Medulla oblongata (tissue), 1 donor: ENCODE measurements at regions not wholly inside any gene's neighbourhood (a gene's known extent, or its start where the extent isn't known, plus 50 kb on each side); places are given as distances from the start of the nearest gene placed in this dataset.
"Not testable (repeated sequence)": the region's sequence is repeated elsewhere in the genome, so short reads cannot be mapped to it uniquely, and the experiment has no call there.

Experiments
- DNase-seq: peaks from one replicate; pipeline ENCODE4 v3.0.0-alpha.2; 2015; ENCODE audit errors: extremely low spot score

DNA sequence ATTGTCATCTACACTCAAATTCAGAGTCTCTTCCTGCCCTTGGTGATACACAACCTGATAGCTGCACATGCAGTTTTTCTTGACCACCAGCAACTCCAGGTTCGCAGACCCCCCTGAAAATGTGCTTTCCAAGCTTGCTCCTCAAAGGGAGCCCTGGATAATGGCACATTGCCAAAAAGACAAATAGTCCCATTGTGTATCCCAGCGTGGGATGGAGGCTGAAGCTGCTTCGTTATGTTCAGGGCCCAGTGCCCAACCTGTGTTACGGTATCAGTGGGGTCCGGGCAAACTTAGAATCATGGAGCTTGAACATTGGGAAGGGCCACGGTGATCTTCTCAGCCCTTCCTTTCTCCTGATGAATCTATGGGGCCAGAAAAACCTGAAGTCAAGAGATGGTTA lies 173.0 kb downstream of the TEX29 start:
- DNase-seq = no peak

DNA sequence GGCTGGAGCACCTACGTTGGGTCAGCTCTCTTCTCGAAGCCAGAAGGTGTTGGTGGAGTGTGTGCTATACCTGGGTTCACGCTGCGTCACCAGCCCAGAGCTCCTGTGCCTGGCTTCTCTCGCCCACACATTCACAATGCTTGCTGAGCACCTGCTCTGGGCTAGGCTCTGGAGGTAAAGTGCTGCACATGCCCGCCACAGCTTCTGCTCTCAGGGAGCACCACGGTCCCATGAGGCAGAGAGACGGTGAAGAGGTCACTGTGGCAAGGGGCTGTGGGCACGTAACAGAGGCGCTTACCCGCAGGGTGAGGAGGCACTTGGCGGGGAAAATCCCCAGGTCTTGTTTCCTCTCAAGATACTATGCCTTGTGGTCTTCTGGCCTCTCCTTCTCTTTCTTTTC lies 174.2 kb downstream of the TEX29 start:
- DNase-seq = no peak

DNA sequence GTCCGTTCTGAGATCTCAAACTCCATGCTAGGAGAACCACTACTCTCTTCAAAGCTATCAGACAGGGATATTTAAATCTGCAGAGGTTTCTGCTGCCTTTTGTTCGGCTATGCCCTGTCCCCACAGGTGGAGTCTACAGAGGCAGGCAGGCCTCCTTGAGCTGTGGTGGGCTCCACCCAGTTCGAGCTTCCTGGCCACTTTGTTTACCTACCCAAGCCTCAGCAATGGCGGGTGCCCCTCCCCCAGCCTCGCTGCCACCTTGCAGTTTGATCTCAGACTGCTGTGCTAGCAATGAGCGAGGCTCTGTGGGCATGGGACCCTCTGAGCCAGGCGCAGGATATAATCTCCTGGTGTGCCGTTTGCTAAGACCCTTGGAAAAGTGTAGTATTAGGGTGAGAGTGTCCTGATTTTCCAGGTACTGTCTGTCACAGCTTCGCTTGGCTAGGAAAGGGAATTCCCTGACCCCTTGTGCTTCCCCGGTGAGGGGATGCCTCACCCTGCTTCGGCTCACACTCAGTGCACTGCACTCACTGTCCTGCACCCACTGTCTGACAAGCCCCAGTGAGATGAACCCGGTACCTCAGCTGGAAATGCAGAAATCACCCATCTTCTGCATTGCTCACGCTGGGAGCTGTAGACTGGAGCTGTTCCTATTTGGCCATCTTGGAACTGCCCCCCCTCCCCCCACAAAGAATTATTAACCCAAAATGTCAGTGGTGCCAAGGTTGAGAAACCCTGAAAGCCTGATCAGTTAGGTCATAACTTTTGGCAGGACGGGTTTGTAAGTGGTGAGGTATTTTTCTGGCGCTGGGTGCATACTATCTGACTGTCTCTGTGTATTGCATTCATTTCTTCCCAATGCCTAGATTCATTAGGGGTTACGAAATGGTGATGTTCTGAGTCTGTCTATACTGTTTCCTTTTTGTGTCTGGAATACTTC lies 181.4 kb downstream of the TEX29 start:
- not testable (repeated sequence) for DNase-seq

GRCh38 chr13:111502957-111503356 lies 182.5 kb downstream of the TEX29 start:
- no peak for DNase-seq

- no peak for DNase-seq
Measured at GRCh38 chr13:111503376-111503775, 182.9 kb downstream of the TEX29 start.

- DNase-seq = no peak
Measured at GRCh38 chr13:111503905-111504695, 183.7 kb downstream of the TEX29 start.

DNA sequence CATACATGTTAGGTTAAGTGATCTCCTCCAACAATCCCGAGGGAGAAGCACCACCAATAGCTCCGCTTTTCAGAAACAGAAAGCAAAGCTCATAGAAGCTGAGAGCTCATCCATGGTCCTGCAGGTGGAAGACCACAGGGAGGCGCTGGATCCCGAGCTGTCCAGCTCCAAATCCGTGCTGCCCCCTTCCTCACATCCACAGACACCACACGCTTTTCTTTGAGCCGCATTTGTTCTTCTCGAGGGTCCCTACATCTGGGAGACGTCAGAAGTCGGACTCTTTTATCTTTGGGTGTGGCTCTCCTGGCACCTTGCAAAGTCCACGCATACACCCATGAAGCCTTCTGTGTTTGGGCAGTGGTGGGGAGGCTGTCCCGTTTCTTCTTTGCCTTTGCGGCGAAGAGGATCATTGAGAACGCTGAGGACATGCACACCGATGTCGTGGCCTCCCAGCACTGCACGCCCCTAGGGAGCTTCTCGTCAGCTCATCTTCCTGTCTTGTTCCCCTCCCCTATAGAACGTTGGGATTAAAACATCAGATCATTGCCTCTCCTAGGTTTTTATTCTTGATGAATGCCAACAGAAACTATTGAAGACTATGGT lies 184.8 kb downstream of the TEX29 start:
- no peak for DNase-seq

- DNase-seq = no peak
Measured at GRCh38 chr13:111506125-111506524, 185.7 kb downstream of the TEX29 start.

DNA sequence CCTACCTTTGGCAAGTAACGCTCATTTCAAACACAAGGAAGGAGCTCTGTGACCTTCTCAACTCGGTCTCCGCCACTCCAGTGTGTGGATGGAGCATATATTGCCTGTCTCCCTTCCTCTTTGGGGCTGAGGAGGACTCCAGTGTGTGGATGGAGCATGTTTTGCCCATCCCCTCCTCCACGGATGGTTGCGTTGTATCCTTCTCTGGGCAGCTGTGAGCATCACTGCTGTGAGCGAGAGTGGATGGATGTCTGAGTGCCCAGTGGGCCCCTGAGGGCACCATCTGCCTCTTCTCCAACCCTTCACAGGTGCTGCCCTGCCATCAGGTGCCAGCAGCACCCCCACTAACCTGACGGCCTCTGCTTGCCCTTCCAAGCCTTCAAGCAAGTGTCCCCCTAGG lies 186.2 kb downstream of the TEX29 start:
- no peak for DNase-seq

DNA sequence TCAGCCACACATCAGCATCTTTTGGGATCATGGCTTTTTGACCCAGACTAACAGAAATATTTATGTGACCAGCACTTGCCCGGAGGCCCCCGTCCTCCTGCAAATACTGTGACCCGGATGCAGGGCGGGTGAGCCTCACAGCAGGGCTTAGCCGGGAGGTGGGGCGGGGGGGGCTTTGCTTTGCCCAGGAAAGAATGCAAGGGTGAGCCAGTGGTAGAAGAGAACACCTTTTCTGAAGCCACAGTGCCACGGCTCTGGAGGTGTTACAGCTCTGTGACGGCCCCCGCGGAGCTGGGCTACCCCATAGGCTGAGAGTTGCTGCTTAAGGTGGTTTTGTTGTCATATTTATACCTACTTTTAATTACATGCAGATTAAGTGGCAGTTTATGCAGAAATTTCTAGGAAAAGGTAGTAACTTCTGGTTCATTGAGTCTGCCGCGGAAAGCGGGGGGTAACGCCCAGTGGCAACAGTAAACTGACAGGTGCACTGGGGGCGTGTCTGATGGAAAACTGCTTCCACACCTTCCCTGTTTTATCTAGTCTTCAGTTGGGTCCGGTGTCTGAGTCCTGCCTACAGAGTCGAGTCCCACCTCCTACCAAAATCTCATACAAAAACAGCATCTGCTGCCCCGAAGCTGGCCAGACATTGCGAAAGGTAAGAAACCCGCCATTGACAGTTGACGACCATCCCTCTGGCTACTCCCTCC lies 187.9 kb downstream of the TEX29 start:
- DNase-seq = no peak

GRCh38 chr13:111508902-111509509 lies 188.6 kb downstream of the TEX29 start:
- DNase-seq = no peak

DNA sequence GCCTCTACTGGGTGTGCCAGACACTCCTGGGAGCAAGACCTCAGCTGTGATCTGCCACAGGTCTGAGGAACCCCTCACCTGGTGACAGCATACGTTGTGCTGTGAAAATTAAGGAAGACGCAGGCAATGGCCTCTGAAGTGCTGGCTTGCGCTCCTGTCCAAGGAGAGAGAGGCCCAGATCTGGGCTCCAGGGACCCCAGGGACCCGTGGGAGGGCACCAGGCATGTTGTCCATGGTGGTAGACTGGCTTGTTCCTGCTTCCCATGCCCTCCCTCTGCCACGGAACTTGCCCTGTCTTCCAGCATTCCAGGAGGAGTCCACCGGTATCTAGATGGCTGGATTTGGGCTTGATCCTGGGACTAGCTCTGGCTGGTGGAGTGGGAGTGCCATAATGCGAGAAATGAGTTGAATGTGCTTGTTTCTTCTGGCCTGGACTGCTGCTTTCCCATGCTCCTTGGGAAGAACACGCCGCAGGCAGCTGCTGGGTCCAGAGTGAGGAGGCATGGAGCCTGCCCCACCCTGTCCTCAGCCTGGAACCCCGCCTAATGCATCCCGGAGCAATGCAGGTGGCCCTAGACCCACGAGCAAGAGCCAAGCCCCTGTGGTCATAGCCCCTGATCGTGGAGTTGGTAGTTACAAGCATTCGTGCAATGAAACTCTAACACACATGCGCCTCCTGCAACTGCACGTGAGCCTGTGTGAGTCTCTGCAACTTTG lies 190.2 kb downstream of the TEX29 start:
- DNase-seq = no peak

GRCh38 chr13:111511219-111511732 lies 190.8 kb downstream of the TEX29 start:
- no peak for DNase-seq

- no peak for DNase-seq
Measured at GRCh38 chr13:111511805-111512504, 191.5 kb downstream of the TEX29 start.

GRCh38 chr13:111512707-111513106 lies 192.3 kb downstream of the TEX29 start:
- no peak for DNase-seq

DNA sequence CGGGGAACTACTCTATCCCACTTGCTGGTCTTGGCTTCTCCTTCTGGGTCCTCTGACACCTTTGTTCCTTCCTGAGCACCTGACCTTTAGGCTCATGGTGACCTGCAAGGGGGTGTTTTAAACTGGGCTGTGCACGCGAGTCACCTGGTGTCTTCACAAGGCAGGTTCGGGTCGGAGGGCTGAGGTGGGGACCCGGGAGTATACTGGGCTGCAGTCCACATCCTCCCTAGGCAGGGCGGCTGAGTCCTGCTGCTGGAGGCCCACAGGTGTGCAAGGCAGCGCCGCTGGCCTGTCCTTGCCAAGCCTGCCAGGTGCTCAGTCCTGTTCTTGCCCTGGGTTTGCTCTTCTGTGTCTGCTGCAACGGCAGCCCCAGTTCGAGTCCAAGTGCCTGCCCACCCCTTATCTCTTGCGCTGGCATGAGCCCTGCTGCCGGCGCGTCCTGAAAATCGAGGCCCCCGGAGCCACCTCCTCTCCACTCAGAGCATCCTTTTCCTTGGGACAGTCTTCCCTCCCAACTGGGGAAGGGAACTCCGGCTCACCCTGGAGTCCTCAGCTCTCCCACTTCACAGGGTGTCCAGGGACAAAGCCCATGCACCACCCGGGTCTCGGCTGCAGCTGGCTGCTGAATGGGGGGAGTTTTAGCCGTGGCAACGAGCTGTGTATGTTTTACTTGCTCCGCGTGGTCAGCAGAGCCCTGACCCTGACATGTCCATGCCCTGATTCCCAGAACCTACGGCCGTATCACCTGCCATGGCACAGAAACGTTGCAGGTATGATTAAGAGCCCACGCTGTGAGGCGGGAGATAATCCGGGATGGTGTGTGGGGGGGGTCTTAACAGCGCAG lies 193.5 kb downstream of the TEX29 start:
- no peak for DNase-seq

GRCh38 chr13:111514610-111515306 lies 194.3 kb downstream of the TEX29 start:
- no peak for DNase-seq

DNA sequence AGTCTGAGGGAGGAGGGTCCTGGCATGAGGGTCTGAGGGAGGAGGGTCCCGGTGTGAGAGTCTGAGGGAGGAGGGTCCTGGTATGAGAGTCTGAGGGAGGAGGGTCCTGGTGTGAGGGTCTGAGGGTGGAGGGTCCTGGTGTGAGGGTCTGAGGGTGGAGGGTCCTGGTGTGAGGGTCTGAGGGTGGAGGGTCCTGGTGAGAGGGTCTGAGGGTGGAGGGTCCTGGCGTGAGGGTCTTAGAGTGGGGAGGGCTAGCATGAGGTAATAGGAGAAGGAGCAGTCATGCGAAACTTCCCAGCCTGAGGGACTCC lies 194.8 kb downstream of the TEX29 start:
- DNase-seq = no peak
